ENCODE measurements at regions not wholly inside any gene's neighbourhood (a gene's known extent, or its start where the extent isn't known, plus 50 kb on each side); places are given as distances from the start of the nearest gene placed in this dataset.

DNA sequence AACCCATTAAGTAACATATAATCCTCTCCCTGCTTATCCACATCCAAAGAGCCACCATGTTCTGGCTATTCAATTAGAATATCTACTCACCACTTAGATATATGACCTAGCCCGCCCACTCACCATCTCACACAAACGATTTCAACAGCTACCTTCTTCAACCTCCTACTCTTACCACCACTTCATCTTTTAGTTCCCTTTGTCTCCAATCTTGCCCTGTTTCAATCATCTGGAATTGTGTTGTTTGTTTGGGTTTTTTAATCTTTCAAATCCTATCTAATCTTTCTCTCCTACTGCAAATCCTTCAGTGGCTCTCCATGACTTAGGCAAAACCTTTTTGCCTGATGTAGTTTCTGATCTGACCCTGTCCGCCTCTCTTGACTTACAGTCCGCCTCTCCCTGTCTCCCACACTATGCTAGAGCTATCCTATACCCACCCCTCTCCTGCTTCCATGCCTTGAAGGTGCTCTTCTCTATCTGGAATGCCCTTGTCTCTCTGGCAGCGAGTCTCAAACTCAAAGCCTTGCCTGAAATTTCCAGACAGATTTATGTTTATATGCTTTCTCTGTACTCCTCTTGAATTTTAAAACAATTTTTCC, 161.0 kb upstream of the CRY1 start:
- TF ChIP-seq TOX (CRISPR knock-in tag; IDR thresholded peaks at IDR 0.05; ENCODE audit: borderline replicate concordance), result no peak
- no peak for TF ChIP-seq ZFP3 (CRISPR knock-in tag; IDR thresholded peaks at IDR 0.05)
- TF ChIP-seq, protein P1, sequence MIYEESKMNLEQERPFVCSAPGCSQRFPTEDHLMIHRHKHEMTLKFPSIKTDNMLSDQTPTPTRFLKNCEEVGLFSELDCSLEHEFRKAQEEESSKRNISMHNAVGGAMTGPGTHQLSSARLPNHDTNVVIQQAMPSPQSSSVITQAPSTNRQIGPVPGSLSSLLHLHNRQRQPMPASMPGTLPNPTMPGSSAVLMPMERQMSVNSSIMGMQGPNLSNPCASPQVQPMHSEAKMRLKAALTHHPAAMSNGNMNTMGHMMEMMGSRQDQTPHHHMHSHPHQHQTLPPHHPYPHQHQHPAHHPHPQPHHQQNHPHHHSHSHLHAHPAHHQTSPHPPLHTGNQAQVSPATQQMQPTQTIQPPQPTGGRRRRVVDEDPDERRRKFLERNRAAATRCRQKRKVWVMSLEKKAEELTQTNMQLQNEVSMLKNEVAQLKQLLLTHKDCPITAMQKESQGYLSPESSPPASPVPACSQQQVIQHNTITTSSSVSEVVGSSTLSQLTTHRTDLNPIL (CRISPR knock-in tag; IDR thresholded peaks at IDR 0.05; ENCODE audit: low read depth), result no peak
